SK-N-SH treated with all-trans-retinoic acid at 6 μM for 48 hours (cell line): ENCODE measurements at regions not wholly inside any gene's neighbourhood (a gene's known extent, or its start where the extent isn't known, plus 50 kb on each side); places are given as distances from the start of the nearest gene placed in this dataset.

ENCODE experiments used
- ESRRG ChIP-seq: fragments of 250-450 bp; sonication (Bioruptor Pico); IDR thresholded peaks from 2 replicates; pipeline ENCODE4 v1.6.1; 2021; ENCODE audit warnings: mild to moderate bottlenecking
- ISL1 ChIP-seq: fragments of 250-450 bp; sonication (Bioruptor Pico); IDR thresholded peaks from 2 replicates; pipeline ENCODE4 v2.1.2; 2022; ENCODE audit warnings: mild to moderate bottlenecking, moderate library complexity
- RARB ChIP-seq: fragments of 250-450 bp; sonication (Bioruptor Pico); IDR thresholded peaks from 2 replicates; pipeline ENCODE4 v1.8.0; 2021; ENCODE audit warnings: mild to moderate bottlenecking, moderate library complexity
- ZC3H10 ChIP-seq: fragments of 250-450 bp; sonication (Bioruptor Pico); IDR thresholded peaks from 2 replicates; pipeline ENCODE4 v1.5.1; 2021; ENCODE audit warnings: mild to moderate bottlenecking, moderate library complexity
- ZFP3 ChIP-seq: fragments of 250-450 bp; sonication (Bioruptor Pico); IDR thresholded peaks from 2 replicates; pipeline ENCODE4 v1.5.0; 2020; ENCODE audit warnings: mild to moderate bottlenecking, moderate library complexity
- ZNF565 ChIP-seq: fragments of 450-650 bp; formaldehyde crosslinking; conservative IDR thresholded peaks from 2 replicates; pipeline ENCODE4 v1.5.0; 2020; ENCODE audit warnings: low read depth, mild to moderate bottlenecking, moderate library complexity
- ZNF70 ChIP-seq: fragments of 450-650 bp; formaldehyde crosslinking; IDR thresholded peaks from 2 replicates; pipeline ENCODE4 v1.5.0; 2020; ENCODE audit warnings: mild to moderate bottlenecking, moderate library complexity
- ZNF8 ChIP-seq: fragments of 450-650 bp; formaldehyde crosslinking; IDR thresholded peaks from 2 replicates; pipeline ENCODE4 v1.5.0; 2020; ENCODE audit warnings: mild to moderate bottlenecking, moderate library complexity
- TF ChIP-seq, protein P1 (sequence below): fragments of 250-450 bp; sonication (Bioruptor Pico); IDR thresholded peaks from 2 replicates; pipeline ENCODE4 v1.8.0; 2020; ENCODE audit warnings: mild to moderate bottlenecking, moderate library complexity, borderline replicate concordance

- TF ChIP-seq, protein P1, sequence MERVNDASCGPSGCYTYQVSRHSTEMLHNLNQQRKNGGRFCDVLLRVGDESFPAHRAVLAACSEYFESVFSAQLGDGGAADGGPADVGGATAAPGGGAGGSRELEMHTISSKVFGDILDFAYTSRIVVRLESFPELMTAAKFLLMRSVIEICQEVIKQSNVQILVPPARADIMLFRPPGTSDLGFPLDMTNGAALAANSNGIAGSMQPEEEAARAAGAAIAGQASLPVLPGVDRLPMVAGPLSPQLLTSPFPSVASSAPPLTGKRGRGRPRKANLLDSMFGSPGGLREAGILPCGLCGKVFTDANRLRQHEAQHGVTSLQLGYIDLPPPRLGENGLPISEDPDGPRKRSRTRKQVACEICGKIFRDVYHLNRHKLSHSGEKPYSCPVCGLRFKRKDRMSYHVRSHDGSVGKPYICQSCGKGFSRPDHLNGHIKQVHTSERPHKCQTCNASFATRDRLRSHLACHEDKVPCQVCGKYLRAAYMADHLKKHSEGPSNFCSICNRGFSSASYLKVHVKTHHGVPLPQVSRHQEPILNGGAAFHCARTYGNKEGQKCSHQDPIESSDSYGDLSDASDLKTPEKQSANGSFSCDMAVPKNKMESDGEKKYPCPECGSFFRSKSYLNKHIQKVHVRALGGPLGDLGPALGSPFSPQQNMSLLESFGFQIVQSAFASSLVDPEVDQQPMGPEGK = no peak
- no peak for TF ChIP-seq ZNF8 (CRISPR knock-in tag)
- TF ChIP-seq ZC3H10 = no peak
- TF ChIP-seq ISL1 (CRISPR knock-in tag) = no peak
- no peak for TF ChIP-seq ZFP3 (CRISPR knock-in tag)
- no peak for TF ChIP-seq RARB
- no peak for TF ChIP-seq ESRRG (CRISPR knock-in tag)
- no peak for TF ChIP-seq ZNF70 (CRISPR knock-in tag)
- TF ChIP-seq ZNF565 (CRISPR knock-in tag) = no peak
Measured at GRCh38 chr3:542021-542420, 345.5 kb downstream of the CHL1 start.
